Testis (tissue), 2 donors: ENCODE measurements at regions not wholly inside any gene's neighbourhood (a gene's known extent, or its start where the extent isn't known, plus 50 kb on each side); places are given as distances from the start of the nearest gene placed in this dataset.

Experiments
- DNase-seq: peaks from one replicate; pipeline ENCODE4 v3.0.0-alpha.2; 2019
- H3K27ac ChIP-seq, 2 donors: fragments of 200-600 bp; sonication (generic); one replicate each; pipeline ENCODE4 v1.5.1; 2019
- H3K27me3 ChIP-seq: fragments of 200-600 bp; sonication (generic); one replicate; pipeline ENCODE4 v1.5.1; 2019
- H3K36me3 ChIP-seq: fragments of 200-600 bp; sonication (generic); one replicate; pipeline ENCODE4 v1.5.1; 2017; ENCODE audit warnings: low read depth; ENCODE audit errors: missing control alignments
- H3K4me1 ChIP-seq: fragments of 200-600 bp; sonication (generic); one replicate; pipeline ENCODE4 v1.5.1; 2019
- H3K4me3 ChIP-seq, 2 donors: fragments of 200-600 bp; sonication (generic); one replicate each; pipeline ENCODE4 v1.5.1; 2017 to 2019
- H3K9me3 ChIP-seq: fragments of 200-600 bp; sonication (generic); one replicate; pipeline ENCODE4 v1.5.1; 2017
- CTCF ChIP-seq, 3 experiments: fragments of 450-650 bp in 2 of 3; fragments of 200-600 bp in 1 of 3; sonication (generic) in 1 of 3; IDR thresholded peaks; one replicate each; pipeline ENCODE4 v1.5.1; 2016 to 2019; ENCODE audit warnings: antibody characterized with exemption in 3 of 3, mild to moderate bottlenecking in 2 of 3, moderate library complexity in 1 of 3
- POLR2A ChIP-seq: fragments of 450-650 bp; IDR thresholded peaks from one replicate; pipeline ENCODE4 v1.6.1; 2017; ENCODE audit warnings: antibody characterized with exemption, mild to moderate bottlenecking, moderate library complexity
- WGBS, 2 donors: methylation state at CpG; one replicate each; pipeline ENCODE4 v1.1.5; 2018; 5-methylcytosine and 5-hydroxymethylcytosine counted together
- intact Hi-C: fragments of 100-400 bp; cut with DNase I; formaldehyde crosslinking; loops from one replicate; pipeline ENCODE4 v1.15.1; 2023; ENCODE audit warnings: low total_unique reads

GRCh38 chr7:12801107-12801506 lies 113.7 kb downstream of the ARL4A start:
- WGBS, 2 donors: 71 to 91% methylated on average over 4 of the region's 4 CpGs
- H3K36me3 ChIP-seq: no peaks in the 10 kb centered on the region
- no peak for DNase-seq

GRCh38 chr7:12802070-12802469 lies 114.6 kb downstream of the ARL4A start:
- Histone ChIP-seq H3K9me3 (no peaks in the 10 kb centered on the region), H3K27ac (no peak overlapping the region), H3K27me3 (no peaks in the 10 kb centered on the region), H3K4me3 (no peak overlapping the region), H3K36me3 (no peaks in the 10 kb centered on the region), H3K4me1 (no peaks in the 10 kb centered on the region)
- TF ChIP-seq CTCF (IDR thresholded peaks at IDR 0.05) (no peak), POLR2A (no peak)
- 67 to 71% methylated on average over 2 of the region's 2 CpGs for WGBS, 2 donors
- no peak for DNase-seq
- intact Hi-C loops: no loop called here

More at GRCh38 chr7:12801107-12801506, 113.7 kb downstream of the ARL4A start:
- Histone ChIP-seq H3K9me3 (no peaks in the 10 kb centered on the region), H3K4me3 (no peak overlapping the region), H3K27me3 (no peaks in the 10 kb centered on the region), H3K27ac (no peak overlapping the region), H3K4me1 (no peaks in the 10 kb centered on the region)
- intact Hi-C loops: no loop called here
- TF ChIP-seq CTCF (IDR thresholded peaks at IDR 0.05): no peak

GRCh38 chr7:12803542-12803941 lies 116.1 kb downstream of the ARL4A start:
- Histone ChIP-seq H3K9me3 (no peaks in the 10 kb centered on the region), H3K36me3 (no peaks in the 10 kb centered on the region), H3K4me1 (no peaks in the 10 kb centered on the region), H3K27ac (no peak overlapping the region), H3K27me3 (no peaks in the 10 kb centered on the region), H3K4me3 (no peak overlapping the region)
- 89 to 95% methylated on average over 7 of the region's 7 CpGs for WGBS, 2 donors
- DNase-seq: no peak
- intact Hi-C loops: no loop called here
- TF ChIP-seq CTCF (IDR thresholded peaks at IDR 0.05): no peak
- no peak for TF ChIP-seq POLR2A

GRCh38 chr7:12805518-12805928 lies 118.1 kb downstream of the ARL4A start:
- H3K36me3 ChIP-seq: no peaks in the 10 kb centered on the region
- H3K27me3 ChIP-seq: no peaks in the 10 kb centered on the region
- 81 to 85% methylated on average over 1 of the region's 1 CpG for WGBS, 2 donors
- H3K4me3 ChIP-seq: no peak overlapping the region
- no peaks in the 10 kb centered on the region for H3K4me1 ChIP-seq
- intact Hi-C loops: no loop called here
- TF ChIP-seq POLR2A (no peak), CTCF (IDR thresholded peaks at IDR 0.05) (no peak)
- no peak for DNase-seq
- no peak overlapping the region for H3K27ac ChIP-seq
- H3K9me3 ChIP-seq: no peaks in the 10 kb centered on the region

- intact Hi-C loops: no loop called here
- TF ChIP-seq POLR2A: no peak
- no peak for TF ChIP-seq CTCF (IDR thresholded peaks at IDR 0.05)
- no peak for DNase-seq
- Histone ChIP-seq H3K4me1 (no peaks in the 10 kb centered on the region), H3K9me3 (no peaks in the 10 kb centered on the region), H3K36me3 (no peaks in the 10 kb centered on the region), H3K27ac (no peak overlapping the region), H3K27me3 (no peaks in the 10 kb centered on the region), H3K4me3 (no peak overlapping the region)
- WGBS, 2 donors: 83 to 90% methylated on average over 7 of the region's 7 CpGs
Measured at GRCh38 chr7:12805957-12806356, 118.5 kb downstream of the ARL4A start.
